AG09309 (cell line): ENCODE measurements at regions not wholly inside any gene's neighbourhood (a gene's known extent, or its start where the extent isn't known, plus 50 kb on each side); places are given as distances from the start of the nearest gene placed in this dataset.

ENCODE experiments used
- DNase-seq: peaks from one replicate; pipeline ENCODE4 v3.0.0-alpha.2; 2010; ENCODE audit warnings: low read depth
- H3K4me3 ChIP-seq: 2 replicates; pipeline ENCODE4 v1.5.1; 2011; ENCODE audit warnings: mild to moderate bottlenecking, low read depth, low read length, moderate library complexity; ENCODE audit not compliant: control insufficient read depth
- TF ChIP-seq, protein P1 (sequence below): IDR thresholded peaks from 2 replicates; pipeline ENCODE4 v1.5.1; 2011; ENCODE audit warnings: mild to moderate bottlenecking, low read depth, low read length, inconsistent platforms; ENCODE audit not compliant: insufficient read depth, control insufficient read depth; ENCODE audit errors: missing control alignments

GRCh38 chr18:7394050-7394659, 163.3 kb downstream of the LRRC30 start:
- no peak for DNase-seq
- no peak overlapping the region for H3K4me3 ChIP-seq
- TF ChIP-seq, protein P1, sequence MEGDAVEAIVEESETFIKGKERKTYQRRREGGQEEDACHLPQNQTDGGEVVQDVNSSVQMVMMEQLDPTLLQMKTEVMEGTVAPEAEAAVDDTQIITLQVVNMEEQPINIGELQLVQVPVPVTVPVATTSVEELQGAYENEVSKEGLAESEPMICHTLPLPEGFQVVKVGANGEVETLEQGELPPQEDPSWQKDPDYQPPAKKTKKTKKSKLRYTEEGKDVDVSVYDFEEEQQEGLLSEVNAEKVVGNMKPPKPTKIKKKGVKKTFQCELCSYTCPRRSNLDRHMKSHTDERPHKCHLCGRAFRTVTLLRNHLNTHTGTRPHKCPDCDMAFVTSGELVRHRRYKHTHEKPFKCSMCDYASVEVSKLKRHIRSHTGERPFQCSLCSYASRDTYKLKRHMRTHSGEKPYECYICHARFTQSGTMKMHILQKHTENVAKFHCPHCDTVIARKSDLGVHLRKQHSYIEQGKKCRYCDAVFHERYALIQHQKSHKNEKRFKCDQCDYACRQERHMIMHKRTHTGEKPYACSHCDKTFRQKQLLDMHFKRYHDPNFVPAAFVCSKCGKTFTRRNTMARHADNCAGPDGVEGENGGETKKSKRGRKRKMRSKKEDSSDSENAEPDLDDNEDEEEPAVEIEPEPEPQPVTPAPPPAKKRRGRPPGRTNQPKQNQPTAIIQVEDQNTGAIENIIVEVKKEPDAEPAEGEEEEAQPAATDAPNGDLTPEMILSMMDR: no peak

- TF ChIP-seq, protein P1: no peak
- H3K4me3 ChIP-seq: no peak overlapping the region
These were observed 164.7 kb downstream of the LRRC30 start for GRCh38 chr18:7395566-7395965.

GRCh38 chr18:7413906-7414305, 153.2 kb upstream of the PTPRM start:
- TF ChIP-seq, protein P1: no peak
- DNase-seq: no peak
- H3K4me3 ChIP-seq: no peak overlapping the region

More at GRCh38 chr18:7395566-7395965, 164.7 kb downstream of the LRRC30 start:
- DNase-seq: no peak

- TF ChIP-seq, protein P1: no peak
- no peak for DNase-seq
- H3K4me3 ChIP-seq: no peak overlapping the region
These were observed 152.7 kb upstream of the PTPRM start for GRCh38 chr18:7414459-7414858.

- TF ChIP-seq, protein P1: no peak
- no peak overlapping the region for H3K4me3 ChIP-seq
- no peak for DNase-seq
These were observed 151.8 kb upstream of the PTPRM start for GRCh38 chr18:7415081-7415894.

DNA sequence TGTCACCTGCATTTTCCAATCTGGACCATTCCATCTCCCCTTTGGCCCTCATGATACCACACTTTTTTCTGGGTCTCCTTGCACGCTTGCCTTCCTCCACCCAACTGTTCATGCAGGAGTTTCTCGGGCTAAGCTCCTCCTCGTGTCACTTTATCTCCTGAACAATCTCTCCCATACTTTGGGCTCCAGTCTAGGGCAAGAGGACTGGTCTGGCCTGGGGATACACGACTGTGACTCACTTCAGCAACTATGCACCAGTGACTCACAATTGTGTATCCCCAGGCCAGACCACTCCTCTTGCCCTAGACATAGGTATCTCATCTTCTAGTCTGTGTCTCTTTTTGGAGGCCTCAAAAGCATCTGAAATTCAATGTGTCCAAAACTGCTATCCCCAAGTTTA, 149.4 kb upstream of the PTPRM start:
- DNase-seq: no peak
- TF ChIP-seq, protein P1: no peak
- H3K4me3 ChIP-seq: no peak overlapping the region
